IPS-NIHi7 (cell line): ENCODE measurements at regions not wholly inside any gene's neighbourhood (a gene's known extent, or its start where the extent isn't known, plus 50 kb on each side); places are given as distances from the start of the nearest gene placed in this dataset.

ENCODE experiments used
- DNase-seq: peaks from one replicate; pipeline ENCODE4 v3.0.0; 2012; ENCODE audit warnings: mixed read lengths; ENCODE audit errors: extremely low spot score

DNA sequence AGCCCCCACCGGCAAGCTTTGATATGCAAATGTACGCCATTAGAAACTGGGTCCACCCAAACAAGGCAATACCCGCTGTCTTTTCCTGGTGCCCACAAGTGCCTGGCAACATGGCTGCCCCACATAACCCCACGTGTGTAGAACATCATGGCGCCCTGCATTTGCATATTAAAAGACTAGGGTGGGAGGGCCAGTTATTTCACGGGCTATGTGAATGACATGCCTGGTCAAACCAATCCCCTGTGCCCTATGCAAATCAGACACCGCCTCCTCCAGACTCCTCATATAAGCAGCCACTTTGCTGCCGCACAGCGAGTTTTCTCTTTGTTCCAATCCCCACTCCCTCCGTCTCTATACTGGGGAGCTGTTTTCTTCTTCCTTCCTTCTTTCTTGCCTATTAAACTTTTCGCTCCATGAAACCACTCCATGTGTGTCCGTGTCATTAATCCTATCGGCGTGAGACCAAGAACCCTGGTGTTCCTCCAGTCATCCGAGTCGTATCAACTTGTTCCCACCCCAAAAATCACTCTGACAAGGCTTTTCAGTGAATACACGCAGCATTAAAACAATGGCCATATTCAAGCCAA is 112.6 kb upstream of the SORBS2 start:
- no peak for DNase-seq

- peak; percentile 17 for DNase-seq
Observed at GRCh38 chr4:185925910-185926360, 113.9 kb upstream of the SORBS2 start.

DNA sequence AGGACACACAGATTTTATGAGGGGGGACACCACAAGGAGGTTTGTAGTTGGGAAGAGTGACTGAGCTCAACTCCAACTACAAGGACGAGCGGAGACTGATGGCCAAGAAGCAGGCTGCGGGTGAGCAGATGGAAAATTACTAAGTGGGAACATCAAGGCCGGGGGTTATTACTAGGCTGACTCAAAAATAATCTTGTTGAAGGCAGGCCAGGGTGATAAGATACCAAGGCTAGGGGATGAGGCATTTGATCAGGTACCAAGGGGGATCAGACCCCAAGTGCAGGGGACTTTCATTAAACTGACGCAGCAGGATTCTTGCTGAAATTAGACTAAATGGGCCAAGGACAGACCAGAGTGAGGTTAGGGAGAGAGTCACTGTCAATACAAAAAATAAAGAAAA is 119.4 kb upstream of the SORBS2 start:
- no peak for DNase-seq

- no peak for DNase-seq
Observed at GRCh38 chr4:185931986-185932385, 120.0 kb upstream of the SORBS2 start.

DNA sequence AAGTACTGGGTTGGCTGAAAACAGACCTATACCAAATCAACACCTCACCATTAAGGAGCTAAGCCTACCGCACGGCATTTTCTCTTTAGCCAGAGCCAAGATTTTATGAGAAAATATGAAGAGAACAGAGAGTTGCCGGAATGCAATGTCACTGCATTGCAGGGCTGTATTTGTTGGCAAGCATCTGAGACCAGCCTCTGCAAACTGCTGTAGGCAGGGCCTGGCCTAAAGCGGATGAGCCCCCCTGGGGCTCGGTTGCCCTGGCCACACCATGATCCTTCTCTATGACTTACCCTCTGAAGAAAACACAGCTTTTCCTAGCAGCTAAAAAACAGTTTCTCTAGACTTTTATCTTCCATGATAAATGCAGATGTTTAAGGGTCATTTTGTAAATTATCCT is 120.5 kb upstream of the SORBS2 start:
- peak; percentile 23 for DNase-seq

- DNase-seq = no peak
Observed at GRCh38 chr4:185933078-185933581, 121.1 kb upstream of the SORBS2 start.

- DNase-seq = no peak
Observed at GRCh38 chr4:185936650-185937376, 124.8 kb upstream of the SORBS2 start.

- DNase-seq = no peak
Observed at GRCh38 chr4:185938654-185939053, 126.7 kb upstream of the SORBS2 start.

DNA sequence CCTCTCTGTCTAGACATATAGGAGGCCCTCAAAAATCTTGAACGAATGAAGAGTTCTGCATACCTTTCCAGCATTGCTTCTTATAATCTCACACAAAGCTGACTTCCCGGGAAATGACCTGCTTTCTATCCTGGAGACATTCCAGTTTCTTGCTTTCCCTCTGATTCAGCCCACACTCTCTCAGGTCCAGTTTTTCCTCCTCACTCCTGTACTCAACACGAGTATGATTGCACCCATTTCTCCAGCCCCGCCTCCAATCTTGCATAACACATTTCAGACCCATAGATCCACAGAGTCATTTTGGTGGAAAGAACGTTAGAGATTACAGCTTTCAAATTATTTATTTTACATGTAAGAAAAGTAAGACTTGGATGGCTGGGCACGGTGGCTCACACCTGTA is 127.5 kb upstream of the TLR3 start:
- no peak for DNase-seq

GRCh38 chr4:185945252-185945651 is 123.7 kb upstream of the TLR3 start:
- no peak for DNase-seq

GRCh38 chr4:185945906-185946305 is 123.0 kb upstream of the TLR3 start:
- no peak for DNase-seq

GRCh38 chr4:185950891-185951290 is 118.1 kb upstream of the TLR3 start:
- DNase-seq = no peak

- DNase-seq = no peak
Observed at GRCh38 chr4:185955151-185955770, 113.7 kb upstream of the TLR3 start.

- no peak for DNase-seq
Observed at GRCh38 chr4:185955826-185956543, 113.0 kb upstream of the TLR3 start.

DNA sequence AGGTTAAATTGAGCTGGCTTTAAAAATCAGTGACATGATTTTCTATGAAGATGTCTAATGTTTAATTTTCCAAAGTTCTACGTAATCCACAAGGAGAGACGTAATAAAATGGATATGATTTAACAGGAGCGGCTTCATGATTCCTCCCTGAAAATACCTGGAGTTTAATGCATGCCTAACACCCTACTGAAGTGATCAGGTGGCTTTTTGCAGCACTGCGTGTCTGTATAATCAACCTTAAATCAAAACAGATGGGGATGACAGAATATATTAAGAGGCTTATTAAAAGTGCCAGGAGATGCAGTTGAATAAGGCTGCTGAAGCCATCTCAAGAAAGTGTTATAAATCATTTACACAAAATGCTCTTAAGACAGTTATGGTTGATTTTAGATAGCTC is 112.4 kb upstream of the TLR3 start:
- no peak for DNase-seq

GRCh38 chr4:185958094-185958747 is 110.7 kb upstream of the TLR3 start:
- no peak for DNase-seq

DNA sequence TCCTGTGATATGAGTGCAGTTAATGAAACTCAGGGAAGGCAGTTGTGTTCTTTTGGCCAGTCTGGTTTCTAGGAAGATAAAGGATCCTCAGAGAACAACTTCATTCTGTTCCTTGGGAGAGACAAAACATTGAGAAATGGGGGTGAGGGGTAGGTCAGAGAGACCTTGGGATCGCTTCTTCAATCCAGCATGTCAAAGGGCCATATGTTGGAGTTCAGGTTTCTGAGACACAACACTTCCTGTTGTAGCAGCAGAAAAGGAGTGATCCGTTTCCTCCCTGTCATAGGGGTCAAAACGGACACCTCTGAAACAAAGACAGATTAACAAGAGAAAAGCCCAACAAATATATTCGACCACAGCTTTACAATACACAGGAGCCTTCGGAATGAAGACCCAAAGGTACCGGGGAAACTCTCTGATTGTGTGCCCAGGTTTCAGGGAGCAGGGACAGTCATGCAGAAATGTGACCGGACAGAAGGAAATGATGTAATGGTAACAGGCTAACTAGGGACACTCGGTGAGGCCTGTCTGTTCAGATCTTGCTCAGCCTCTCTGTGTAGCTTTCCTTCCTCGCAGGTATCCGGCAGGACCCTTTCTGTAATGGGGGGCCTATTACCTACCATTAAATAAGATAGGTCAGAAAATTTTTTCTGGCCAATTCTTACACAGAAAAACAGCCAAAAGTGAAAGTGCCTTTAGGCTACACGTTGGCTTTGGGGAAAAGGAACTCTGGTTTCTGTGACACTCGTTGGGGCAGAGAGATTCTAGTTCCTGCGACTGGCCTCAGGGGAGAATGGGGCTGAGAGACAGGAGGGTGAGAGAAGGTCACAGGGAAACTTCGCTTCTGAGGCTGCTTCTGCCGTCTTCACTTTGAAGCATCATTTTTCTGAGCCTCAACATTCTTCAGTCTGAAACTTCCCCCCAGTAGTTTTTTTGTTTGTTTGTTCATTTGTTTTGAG is 103.3 kb upstream of the TLR3 start:
- no peak for DNase-seq

- DNase-seq = no peak
Observed at GRCh38 chr4:185966549-185966948, 102.4 kb upstream of the TLR3 start.

DNA sequence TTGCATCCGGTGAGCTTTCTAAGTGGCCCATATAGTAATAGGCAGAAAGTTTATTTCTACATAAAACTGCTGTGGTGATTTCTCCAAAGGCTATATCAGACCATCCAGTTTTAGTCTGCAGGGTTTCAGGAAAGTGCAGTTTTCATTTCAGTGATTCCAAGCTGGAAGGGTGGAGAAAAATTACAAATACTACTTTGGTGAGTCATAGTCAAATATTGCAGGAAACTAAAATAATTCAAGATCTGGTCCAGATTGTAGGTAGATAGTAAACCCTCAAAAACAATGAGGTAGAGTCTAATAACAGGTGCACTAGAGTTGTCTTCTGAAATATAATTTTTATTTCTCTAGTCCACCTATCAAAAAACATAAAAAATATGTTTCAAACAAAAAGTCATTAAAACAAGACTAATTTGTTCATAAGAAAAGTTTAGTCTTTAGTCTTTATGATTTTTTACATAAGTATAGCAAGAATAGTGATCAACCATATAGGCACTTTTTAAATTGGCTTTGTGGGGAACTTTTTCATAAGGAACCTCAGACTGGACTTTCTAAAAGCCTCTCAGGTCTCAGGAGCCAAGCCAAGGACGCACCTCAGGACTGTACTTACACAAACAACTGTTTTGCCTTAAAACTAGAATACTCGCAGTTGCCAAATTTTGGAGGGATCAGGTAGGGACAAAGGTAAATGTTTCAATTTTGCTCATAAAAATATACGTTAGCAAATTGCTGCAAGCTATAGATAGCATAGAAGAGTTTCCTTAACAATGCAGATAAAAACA is 101.8 kb upstream of the TLR3 start:
- DNase-seq = no peak

- DNase-seq = no peak
Observed at GRCh38 chr4:185969657-185970056, 99.3 kb upstream of the TLR3 start.
